ENCODE measurements at regions not wholly inside any gene's neighbourhood (a gene's known extent, or its start where the extent isn't known, plus 50 kb on each side); places are given as distances from the start of the nearest gene placed in this dataset.

DNA sequence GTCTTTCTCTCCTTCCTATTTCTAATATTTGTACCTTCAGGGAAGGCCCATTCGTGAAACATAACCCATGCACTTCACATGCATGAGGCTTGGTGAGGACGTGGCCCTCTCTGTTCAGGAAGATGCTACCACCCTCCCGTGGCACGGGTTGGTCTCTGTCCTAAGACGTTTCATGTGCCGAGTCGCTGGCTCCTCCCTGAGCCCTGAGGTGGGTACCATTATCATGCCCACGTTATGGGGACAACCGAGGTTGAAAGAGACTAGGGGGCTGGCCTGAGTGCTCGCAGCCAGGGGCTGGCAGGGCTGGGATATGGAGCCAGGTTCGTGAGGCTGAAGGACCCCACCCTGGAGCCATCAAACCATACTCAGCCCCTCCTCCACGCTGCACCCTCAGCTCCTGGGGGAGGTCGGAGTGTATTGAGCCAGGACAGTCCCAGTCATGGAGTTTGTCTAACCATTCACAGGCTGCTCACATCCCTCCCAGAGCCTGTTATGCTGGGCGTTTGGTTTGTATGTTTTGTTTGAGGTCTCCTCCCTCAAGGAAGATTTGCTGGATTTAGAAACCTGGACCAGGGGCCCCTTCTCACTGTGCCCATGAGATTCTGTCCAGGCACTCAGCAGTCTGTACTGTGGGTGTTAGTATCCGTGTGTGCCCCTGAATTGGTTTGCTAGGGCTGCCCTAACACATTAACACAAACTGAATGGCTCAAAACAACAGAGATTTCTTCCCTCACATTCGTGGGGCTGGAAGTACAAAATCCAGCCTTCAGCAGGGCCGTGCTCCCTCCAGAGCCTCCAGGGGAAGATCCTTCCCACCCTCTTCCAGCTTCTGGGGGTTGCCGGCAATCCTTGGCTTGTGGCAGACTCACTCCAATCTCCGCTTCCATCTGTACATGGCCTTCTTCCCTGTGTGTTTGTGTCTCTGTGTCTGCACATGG lies 88.3 kb downstream of the ANKRD60 start:
- DNase-seq (ENCODE audit: low read depth in 2 of 2), result no peak

DNA sequence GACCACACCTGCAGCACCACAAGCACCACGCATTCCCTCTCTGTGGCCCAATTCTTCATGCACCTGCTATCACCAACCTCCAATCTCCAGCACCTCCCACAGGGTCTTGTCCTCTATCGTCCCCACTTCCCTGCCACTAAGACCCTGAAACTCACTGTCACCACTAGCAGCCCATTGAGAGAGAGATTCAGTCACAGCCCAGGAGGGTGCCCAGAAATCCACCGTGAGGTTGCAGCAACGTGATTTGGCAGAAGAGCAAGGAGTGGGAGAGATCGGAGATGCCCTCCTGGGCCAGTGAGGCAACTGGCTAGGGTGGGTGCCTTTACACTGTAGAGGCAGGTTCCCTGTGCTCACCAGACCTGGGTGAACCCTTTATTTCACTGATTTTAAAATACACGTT lies 90.1 kb downstream of the ANKRD60 start:
- DNase-seq (ENCODE audit: low read depth in 2 of 2), result no peak

DNA sequence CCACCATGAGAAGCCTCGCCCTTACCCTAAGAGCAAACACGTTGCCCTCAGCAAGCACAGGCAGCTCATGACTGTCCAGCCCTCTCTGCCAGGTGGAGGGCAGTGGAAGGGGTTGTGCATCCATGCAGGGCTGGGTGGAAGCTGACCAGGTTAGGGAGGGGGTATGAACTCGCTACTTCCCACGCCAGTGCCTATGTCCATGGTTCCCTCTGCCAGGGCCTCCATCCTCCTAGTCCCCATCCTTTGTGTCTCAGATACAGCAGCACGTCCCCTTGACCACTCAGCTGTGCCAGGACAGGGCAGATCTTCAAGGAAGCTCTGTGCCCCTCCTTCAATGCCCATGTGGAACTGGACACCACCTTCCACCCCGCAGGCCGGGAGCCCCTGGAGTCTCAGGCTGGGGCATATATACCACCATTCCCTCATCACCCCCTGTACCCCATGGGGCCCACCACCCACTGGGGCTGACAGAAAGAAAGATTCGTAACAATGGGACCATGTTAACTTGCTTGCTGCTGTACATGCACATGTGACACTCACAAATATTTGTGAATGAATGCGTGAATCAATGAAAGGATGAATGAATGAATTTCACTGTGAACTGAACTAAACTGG lies 90.7 kb downstream of the ANKRD60 start:
- DNase-seq (ENCODE audit: low read depth in 2 of 2), result no peak

DNA sequence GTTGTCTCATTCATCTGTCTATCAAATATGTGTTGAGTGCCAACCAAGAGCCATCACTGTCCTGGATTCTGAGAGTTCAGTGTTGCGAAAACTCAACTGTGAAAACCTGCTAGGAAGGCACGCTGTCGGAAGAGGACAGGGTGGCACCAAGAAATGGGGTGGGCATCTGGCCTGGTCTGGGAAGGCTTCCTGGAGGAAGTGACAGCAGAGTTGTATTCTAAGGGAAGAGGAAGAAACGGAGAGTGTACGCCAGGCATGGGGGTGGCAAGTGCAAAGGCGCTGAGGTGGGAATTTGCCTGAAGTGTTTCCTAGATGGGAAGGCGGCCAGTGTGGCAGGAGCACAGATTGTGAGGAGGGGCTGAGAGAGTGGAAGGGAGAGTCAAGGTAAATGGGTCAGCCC lies 91.2 kb downstream of the ANKRD60 start:
- DNase-seq (ENCODE audit: low read depth in 2 of 2), result no peak

DNA sequence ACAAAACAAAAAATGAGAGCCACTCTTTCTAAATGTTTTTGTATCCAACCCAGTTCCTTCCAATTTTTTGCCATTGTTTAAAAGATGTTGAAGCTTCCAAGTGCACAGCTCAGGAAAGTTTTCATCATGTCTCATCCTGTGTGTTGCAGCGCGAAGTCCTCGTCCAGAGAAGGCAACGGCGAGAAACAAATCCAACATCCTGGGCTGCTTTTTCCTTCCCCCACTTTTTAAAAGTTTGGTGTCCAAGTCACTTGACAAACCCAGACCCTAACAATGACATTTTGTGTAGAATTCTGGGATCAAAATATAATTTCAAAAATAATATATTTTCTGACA lies 92.3 kb downstream of the ANKRD60 start:
- DNase-seq (ENCODE audit: low read depth in 2 of 2), result no peak

DNA sequence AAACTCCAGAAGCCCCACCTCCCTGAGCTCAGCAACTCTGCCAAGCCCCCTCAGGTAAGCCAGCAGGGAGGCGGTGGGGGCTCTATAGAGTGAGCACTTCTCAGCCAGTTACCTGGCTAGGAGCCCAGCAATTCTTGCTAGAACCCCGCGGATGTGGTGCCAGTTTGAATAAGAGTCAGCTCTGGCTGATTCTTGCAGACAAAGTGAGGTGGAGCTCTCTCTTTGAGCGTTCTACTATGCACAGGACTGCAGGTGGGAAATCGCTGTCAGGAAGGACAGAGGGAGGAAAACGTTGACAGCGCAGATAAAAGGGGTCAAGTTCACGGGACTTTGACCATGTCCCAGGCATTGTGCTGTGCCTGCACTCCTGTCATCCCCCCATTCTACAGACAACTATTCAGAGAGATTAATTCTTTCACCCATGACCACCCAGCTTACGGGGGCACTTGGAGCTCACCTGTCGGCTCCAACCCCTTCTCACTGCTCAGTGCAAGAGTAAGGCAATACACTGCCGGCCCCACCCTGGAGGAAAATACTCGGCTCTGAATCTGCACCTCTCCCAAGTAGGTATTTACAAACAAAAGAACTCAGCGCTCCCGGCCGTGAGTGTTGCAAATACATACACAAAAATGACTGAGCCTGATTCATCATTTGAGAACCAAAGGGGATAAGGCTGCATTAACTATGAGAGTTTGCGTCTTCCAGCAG lies 92.9 kb downstream of the ANKRD60 start:
- no peak for DNase-seq (ENCODE audit: low read depth in 2 of 2)

DNA sequence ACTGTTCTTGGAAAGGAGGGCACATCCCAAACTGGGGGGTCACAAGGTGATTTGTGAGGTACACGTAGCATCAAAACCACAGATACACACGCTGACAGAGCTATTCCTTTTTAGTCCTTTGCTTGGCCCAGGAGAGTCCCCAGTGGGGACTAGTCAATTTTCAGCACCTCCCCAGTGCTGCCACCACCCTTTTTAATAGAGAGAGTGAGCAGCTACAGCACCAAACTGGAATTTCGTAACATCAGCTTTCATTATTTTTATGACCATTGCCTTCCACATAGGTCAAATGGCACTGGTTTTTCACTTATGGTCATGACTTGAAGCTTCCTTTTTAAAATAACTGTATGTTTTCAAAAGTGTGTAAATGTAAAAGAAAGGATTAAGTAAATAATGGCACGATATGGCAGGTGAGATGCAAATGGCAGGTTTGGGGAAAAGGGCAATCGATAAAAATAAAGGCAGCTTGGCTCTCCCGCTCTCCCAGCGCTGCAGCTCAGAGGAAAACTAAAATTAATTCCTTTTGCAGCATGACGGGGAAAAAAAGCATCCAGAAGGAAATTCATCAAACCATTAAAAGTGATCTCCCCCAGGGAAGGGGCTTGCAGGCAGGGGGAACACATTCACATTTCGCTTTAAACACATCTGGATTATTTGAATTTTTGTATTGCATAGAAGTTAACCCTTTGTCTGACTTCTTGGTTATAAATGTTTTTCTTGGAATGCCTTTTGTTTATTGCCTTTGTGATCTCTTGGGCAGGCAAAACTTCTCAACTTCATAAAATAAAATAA lies 95.2 kb downstream of the ANKRD60 start:
- DNase-seq (ENCODE audit: low read depth in 2 of 2), result no peak

DNA sequence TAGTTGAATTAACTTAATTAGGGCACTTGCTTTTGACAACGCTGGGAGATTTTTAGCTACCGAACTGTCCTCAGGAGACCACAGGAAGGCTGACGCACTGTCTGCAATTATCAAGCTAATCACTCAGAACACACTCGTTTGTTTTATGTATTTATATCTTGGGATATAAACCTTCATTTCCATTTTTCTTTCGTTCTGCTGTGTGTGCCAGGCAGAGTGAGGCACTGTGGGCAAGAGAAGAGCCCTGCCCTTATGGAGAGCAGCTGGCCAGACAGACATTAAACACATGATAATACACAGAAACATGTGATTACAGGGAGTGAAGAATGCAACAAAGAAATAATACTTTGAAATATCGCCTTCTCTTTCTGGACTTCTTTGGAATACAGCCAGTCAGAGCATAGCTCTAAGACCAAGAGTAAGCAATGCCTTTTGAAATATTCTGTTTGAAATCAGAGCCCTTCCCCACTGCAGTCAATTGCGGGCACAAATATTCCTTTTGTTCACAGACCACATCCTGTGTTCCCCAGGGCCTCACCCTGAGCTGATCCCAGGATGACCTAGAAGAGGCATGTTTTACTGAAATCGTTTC lies 96.8 kb downstream of the ANKRD60 start:
- no peak for DNase-seq (ENCODE audit: low read depth in 2 of 2)

DNA sequence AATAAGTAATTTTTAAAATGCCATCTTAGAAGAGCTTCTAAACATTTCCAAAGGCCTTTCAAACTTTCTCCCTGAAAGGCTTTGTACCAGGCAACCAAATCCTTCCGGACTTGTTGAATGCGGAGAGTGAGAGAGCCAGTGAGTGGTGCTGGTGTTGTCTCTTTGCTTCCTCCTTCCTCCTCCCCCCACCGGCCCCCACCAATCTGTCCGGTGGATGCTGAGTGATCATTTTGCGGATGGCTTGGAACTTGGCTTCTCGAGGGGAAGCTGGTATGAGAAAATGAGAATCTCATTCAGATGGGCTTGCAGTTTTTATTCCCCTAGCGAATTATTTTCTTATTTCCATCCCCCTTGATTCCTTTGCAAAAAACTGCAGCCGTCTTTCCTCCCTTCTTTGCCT lies 97.3 kb downstream of the ANKRD60 start:
- DNase-seq (ENCODE audit: low read depth in 2 of 2), result no peak

DNA sequence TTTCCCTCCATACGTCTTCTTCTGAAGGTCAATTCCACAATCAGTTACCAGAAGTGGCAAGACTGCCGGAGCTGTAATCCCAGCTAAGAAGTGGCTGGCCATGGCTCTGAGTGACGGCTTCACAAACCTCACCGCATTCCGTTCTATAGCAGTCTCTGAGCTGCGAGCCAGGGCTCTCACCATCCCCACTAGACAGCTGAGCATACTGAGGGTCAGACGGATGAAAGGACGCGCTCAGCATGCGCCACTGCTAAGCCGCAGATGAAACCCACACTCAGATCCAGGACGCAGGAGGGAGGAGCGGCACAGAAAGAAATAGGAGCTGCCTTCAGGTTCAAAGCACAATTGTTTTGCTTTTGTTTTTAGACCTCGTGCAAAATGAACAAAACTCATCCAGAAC lies 97.9 kb downstream of the ANKRD60 start:
- no peak for DNase-seq (ENCODE audit: low read depth in 2 of 2)

DNA sequence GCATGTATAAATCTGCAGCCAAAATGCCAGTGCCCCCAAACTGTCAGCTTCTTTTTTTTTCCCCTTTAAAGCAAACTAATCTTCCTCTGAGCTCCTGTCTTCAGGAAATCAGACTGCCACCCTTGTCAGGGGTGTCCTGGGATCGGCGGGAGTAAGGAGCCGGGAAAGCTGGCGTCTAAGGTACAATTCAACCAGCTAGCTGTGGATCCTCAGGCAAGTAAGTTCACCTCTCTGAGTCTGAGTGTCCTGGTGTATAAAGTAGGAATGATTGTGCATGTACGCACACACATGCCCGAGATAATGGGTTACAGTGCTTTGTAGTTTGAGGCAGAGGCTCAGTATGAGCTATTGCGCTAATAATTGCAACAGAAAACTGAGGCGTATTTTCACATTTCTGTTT lies 98.3 kb downstream of the ANKRD60 start:
- no peak for DNase-seq (ENCODE audit: low read depth in 2 of 2)

DNA sequence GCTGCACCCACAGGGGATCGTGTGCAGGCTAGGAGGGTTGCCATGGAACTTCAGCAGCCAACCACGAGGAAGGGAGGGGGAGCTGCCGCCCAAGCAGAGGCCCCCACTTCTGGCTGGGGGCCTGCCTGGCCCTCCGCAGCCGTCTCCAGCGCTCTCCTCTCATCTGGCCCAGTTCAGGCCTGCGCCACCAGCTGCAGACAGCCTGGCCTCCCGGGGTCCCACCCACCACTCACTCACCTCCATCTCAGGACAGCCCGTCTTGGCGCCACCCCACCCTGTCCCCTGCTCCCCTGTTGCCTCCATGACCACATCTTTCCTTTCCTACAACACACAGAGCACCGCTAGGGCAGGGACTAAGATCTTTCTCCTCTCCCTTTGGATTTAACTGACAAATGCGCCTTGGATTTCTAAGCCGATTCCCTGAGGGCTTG lies 98.7 kb downstream of the ANKRD60 start:
- DNase-seq (ENCODE audit: low read depth in 2 of 2), result no peak

DNA sequence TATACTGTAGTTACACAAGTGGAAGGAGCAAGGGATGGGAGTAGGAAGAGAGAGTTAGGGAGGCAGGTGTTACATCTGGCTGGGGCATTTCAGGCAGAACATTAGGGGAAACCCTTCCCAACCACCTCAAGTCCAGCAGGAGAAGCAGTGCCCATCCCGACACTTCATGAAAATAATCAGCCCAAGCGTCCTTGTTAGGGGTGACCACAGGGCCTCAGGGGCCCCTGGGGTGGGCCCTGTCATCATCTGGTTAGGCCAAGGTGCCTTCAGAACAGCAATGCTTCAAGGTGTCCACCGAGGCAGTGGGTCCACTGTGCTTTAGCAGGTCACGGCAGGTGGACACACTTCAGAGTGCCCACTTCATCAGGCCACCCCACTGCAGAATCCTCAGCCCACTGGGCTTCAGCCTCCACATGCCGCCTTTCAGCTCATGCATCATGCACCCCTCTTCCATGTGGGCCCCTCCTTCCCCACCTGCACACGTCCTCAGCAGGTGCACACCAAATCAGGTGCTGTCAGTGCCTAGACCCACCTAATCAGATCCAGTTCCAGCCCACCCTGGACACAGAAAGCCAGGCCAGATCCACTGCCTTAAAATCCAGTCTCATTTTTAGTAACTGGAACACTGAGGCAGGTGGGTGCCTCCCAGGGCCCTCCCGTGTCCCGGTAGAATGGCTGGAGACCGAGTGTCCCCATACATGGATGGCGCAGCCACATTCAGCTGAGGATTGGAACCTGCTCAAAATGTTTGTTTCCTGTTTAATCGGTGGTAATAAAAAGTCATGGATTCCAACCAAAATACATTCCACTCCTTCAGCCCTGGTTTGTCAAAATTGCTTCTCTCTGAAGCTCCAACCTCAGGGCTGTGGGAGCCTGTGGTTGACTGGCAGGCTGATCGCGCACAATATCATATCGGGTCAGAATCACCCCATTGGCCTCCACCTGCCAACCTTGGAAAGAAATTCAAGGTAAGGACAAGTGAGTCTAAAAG lies 99.5 kb downstream of the ANKRD60 start:
- no peak for DNase-seq (ENCODE audit: low read depth in 2 of 2)

DNA sequence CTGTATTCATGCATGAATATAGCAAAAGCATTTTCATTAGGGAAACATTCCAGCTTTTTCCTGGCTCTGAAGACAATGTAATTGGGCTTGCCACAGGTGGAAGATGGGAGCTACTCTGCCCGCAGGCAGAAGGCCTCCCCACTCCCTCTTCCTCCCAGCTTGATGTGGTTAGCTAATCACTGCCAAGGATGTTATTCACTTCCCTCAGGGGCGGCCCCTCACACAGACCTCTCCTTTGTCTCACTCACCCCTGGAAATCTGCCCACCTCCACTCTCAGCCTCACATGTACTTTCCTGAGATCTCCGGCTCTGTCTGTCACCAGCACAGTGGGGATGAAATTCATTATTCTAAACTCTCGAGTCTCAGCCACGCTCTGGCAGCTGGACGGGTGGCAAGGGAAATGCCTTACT lies 100.7 kb downstream of the ANKRD60 start:
- no peak for DNase-seq (ENCODE audit: low read depth in 2 of 2)

DNA sequence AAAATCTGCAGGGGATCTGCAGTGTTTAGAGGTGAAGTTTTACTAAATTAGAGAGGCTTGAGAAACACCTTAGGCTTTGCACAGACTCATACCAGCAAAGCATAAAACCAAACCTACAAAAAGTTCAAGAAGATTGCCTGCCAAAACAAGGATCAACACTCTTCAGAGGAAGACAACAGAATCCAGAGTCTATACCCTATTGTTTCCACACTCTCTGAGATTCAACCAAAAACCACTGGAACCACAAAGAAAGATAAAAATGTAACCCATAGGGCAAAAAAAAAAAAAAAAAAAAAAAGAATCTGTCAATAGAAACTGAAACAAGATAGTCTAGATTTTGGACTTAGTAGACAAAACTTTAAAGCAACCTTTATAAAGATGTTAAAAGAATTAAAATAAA lies 102.7 kb downstream of the ANKRD60 start:
- no peak for DNase-seq (ENCODE audit: low read depth in 2 of 2)

DNA sequence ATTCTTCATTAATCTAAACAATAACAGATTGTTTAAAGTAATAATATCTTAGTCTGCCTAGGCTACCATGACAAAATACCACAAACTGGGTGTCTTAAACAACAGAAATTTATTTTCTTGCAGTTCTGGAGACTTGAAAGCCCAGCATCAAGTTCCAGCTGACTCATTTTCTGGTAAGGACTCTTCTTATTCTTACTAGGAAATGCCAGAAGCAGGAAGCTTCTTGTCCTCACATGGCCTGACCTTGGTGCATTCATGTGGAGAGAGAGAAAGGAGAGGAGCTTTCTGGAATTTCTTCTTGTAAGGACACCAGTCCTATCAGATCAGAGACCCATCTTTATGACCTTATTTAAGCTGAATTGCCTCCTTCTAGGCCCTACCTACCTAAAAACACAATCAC lies 110.5 kb downstream of the ANKRD60 start:
- no peak for DNase-seq (ENCODE audit: low read depth in 2 of 2)

DNA sequence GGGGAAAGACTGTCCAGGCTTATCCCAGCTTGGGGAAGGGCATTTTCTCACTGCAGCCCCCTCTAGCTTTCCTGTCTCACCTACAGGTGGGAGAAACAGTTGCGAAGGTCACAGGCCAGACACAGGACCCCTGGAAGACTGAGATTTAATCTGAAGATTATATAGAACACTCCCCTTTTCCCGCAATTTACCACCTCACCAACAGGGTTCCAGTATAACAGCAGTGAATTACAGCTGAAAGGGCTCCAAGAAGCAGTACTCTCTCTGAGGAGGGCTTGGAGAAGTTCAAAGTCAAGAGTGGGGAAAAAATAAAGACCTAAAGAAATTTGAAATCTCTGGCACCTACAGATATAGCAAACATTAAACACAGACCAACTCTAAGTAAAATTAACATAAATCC lies 111.9 kb downstream of the ANKRD60 start:
- DNase-seq (ENCODE audit: low read depth in 2 of 2), result no peak

DNA sequence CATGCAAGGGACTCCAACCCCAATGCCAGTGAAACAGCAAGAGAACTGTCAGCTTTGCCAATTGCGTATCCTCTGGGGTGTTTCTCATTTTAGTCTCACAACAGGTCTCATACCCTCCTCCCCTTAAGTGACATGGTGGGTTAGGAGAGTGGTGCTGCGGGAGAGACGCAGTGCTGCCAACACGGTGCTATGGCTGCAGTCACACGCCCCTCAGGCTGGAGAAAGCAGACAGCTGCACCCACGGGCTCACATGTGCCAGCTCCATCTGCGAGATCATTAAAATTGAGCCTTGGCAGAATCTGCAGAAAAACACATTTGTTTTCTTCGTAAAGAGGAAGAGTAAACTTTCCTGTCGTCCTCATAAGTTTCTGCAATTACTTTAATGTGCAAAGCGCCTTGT lies 114.7 kb downstream of the ANKRD60 start:
- DNase-seq (ENCODE audit: low read depth in 2 of 2), result no peak

DNA sequence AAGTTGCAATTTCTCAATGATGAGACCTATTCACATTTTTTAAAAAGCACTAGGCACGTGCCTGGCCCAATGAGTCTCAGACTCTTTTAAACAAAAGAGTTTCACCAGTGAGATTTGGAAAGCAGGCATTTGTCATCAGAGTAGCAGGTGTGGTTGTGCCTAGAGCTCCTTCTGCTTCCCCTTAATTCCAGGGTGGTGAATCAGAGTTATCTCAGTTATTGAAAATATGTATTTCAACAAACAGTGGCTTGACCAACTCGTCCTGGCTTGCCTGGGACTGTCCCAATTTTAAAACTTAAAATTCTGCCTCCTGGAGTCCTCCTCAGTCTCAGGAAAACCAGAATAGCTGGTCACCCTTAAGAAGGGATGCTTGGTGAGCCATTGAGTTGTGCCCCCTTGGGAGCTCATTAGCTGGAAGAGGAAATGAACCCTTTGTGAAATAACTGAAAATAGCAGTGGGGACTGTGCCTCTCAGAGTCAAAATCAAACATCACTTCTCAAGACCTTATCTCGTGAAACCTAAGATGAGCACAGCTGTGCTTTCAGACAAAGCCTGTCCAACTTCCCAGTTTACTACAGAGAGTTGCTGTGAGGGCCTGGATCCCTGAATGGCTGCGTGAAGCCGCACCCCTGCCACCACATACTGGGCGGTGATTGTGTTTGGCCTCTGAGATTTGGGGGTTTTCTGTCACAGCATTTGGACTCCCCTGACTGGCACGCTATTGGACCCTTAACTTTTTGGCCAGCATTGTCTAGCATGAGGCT lies 116.3 kb downstream of the ANKRD60 start:
- no peak for DNase-seq (ENCODE audit: low read depth in 2 of 2)

Measured in stimulated activated CD8-positive, alpha-beta memory T cell treated with anti-CD3 and anti-CD28 coated beads, Interleukin-15, amount 100 ng/mL, for 48 hours (primary cell).